ENCODE measurements at regions not wholly inside any gene's neighbourhood (a gene's known extent, or its start where the extent isn't known, plus 50 kb on each side); places are given as distances from the start of the nearest gene placed in this dataset.

GRCh38 chr6:105458551-105458950, 55.7 kb upstream of the PREP start:
- DNase-seq (ENCODE audit: low read depth): peak; percentile 10
- no peak overlapping the region for H3K4me3 ChIP-seq (ENCODE audit: low read depth, low read length)
- no peak for TF ChIP-seq CTCF (conservative IDR thresholded peaks at IDR 0.05; ENCODE audit: low read depth, low read length)

GRCh38 chr6:105458084-105458483, 55.2 kb upstream of the PREP start:
- TF ChIP-seq CTCF (conservative IDR thresholded peaks at IDR 0.05; ENCODE audit: low read depth, low read length): no peak
- no peak overlapping the region for H3K4me3 ChIP-seq (ENCODE audit: low read depth, low read length)
- no peak for DNase-seq (ENCODE audit: low read depth)

- no peak for TF ChIP-seq CTCF (conservative IDR thresholded peaks at IDR 0.05; ENCODE audit: low read depth, low read length)
- no peak for DNase-seq (ENCODE audit: low read depth)
- no peak overlapping the region for H3K4me3 ChIP-seq (ENCODE audit: low read depth, low read length)
These were observed 51.1 kb upstream of the PREP start for GRCh38 chr6:105453968-105454367.

GRCh38 chr6:105452924-105453756, 50.3 kb upstream of the PREP start:
- H3K4me3 ChIP-seq (ENCODE audit: low read depth, low read length): no peak overlapping the region

More at GRCh38 chr6:105452924-105453756, 50.3 kb upstream of the PREP start:
- TF ChIP-seq CTCF (conservative IDR thresholded peaks at IDR 0.05; ENCODE audit: low read depth, low read length): no peak
- DNase-seq (ENCODE audit: low read depth): no peak

Measured in choroid plexus epithelial cell (primary cell).